Stimulated activated CD8-positive, alpha-beta memory T cell treated with anti-CD3 and anti-CD28 coated beads, Interleukin-12 subunit alpha, Interleukin-12 subunit beta, amount 100 ng/mL, for 24 hours (primary cell): ENCODE measurements at regions not wholly inside any gene's neighbourhood (a gene's known extent, or its start where the extent isn't known, plus 50 kb on each side); places are given as distances from the start of the nearest gene placed in this dataset.

Experiments
- DNase-seq: peaks from one replicate; pipeline ENCODE4 v3.0.0-alpha.2; 2020; ENCODE audit errors: extremely low read depth

GRCh38 chr6:25038300-25038699, 102.5 kb upstream of the RIPOR2 start:
- DNase-seq, result no peak

- no peak for DNase-seq
Observed at GRCh38 chr6:25038999-25039398, 103.2 kb upstream of the RIPOR2 start.

GRCh38 chr6:25041485-25042035, 105.8 kb upstream of the RIPOR2 start:
- DNase-seq, result no peak

- DNase-seq, result no peak
Observed at GRCh38 chr6:25042036-25042521, 106.3 kb upstream of the RIPOR2 start.

GRCh38 chr6:25042536-25042935, 106.8 kb upstream of the RIPOR2 start:
- no peak for DNase-seq

- DNase-seq, result no peak
Observed at GRCh38 chr6:25042984-25043725, 107.4 kb upstream of the RIPOR2 start.

- no peak for DNase-seq
Observed at GRCh38 chr6:25043892-25044291, 108.1 kb upstream of the RIPOR2 start.

GRCh38 chr6:25046942-25047341, 111.2 kb upstream of the RIPOR2 start:
- no peak for DNase-seq

GRCh38 chr6:25050356-25050755, 114.6 kb upstream of the RIPOR2 start:
- DNase-seq, result no peak

- no peak for DNase-seq
Observed at GRCh38 chr6:25051083-25051482, 115.3 kb upstream of the RIPOR2 start.

GRCh38 chr6:25052181-25052580, 116.4 kb upstream of the RIPOR2 start:
- DNase-seq, result no peak

- no peak for DNase-seq
Observed at GRCh38 chr6:25053875-25054371, 118.2 kb upstream of the RIPOR2 start.

GRCh38 chr6:25054469-25054868, 118.7 kb upstream of the RIPOR2 start:
- DNase-seq, result no peak

- DNase-seq, result no peak
Observed at GRCh38 chr6:25056130-25056529, 120.4 kb upstream of the RIPOR2 start.

- no peak for DNase-seq
Observed at GRCh38 chr6:25057111-25057905, 121.5 kb upstream of the RIPOR2 start.

GRCh38 chr6:25058441-25058840, 122.7 kb upstream of the RIPOR2 start:
- no peak for DNase-seq

GRCh38 chr6:25058941-25059340, 123.2 kb upstream of the RIPOR2 start:
- DNase-seq, result no peak

GRCh38 chr6:25060522-25060921, 124.8 kb upstream of the RIPOR2 start:
- no peak for DNase-seq

GRCh38 chr6:25061289-25061936, 125.7 kb upstream of the RIPOR2 start:
- DNase-seq, result no peak

GRCh38 chr6:25062070-25062811, 126.5 kb upstream of the RIPOR2 start:
- DNase-seq, result no peak

GRCh38 chr6:25064006-25064405, 128.2 kb upstream of the RIPOR2 start:
- DNase-seq, result no peak
